NCI-H146 treated with DMSO at 0.1 percent for 48 hours (cell line): ENCODE measurements at regions not wholly inside any gene's neighbourhood (a gene's known extent, or its start where the extent isn't known, plus 50 kb on each side); places are given as distances from the start of the nearest gene placed in this dataset.

Experiments
- DNase-seq: peaks from one replicate; lab custom pipeline; 2025; ENCODE audit not compliant: unreplicated experiment; lab: John Stamatoyannopoulos, UW

GRCh38 chr5:138626333-138626944 is 51.2 kb upstream of the HSPA9 start:
- DNase-seq = no peak

GRCh38 chr5:138625134-138625533 is 49.9 kb upstream of the HSPA9 start:
- no peak for DNase-seq
